ENCODE measurements at regions not wholly inside any gene's neighbourhood (a gene's known extent, or its start where the extent isn't known, plus 50 kb on each side); places are given as distances from the start of the nearest gene placed in this dataset.

- TF ChIP-seq CTCF (IDR thresholded peaks at IDR 0.05) (no peak), POLR2A (IDR thresholded peaks at IDR 0.05) (no peak)
These were observed 2017.8 kb downstream of the C4orf33 start for GRCh38 chr4:131113704-131114103.

Data from testis (tissue), 2 donors.